GM18861 (cell line): ENCODE measurements at regions not wholly inside any gene's neighbourhood (a gene's known extent, or its start where the extent isn't known, plus 50 kb on each side); places are given as distances from the start of the nearest gene placed in this dataset.
"Not testable (repeated sequence)": the region's sequence is repeated elsewhere in the genome, so short reads cannot be mapped to it uniquely, and the experiment has no call there.

Experiments used
- ATAC-seq: cut with Tn5 transposase; IDR thresholded peaks from one replicate; pipeline ENCODE4 v1.9.1; 2021; ENCODE audit not compliant: unreplicated experiment

- no peak for ATAC-seq
Observed at GRCh38 chr14:41297576-41298327, 308.9 kb upstream of the LRFN5 start.

- ATAC-seq: no peak
Observed at GRCh38 chr14:41295734-41296133, 310.9 kb upstream of the LRFN5 start.

- ATAC-seq: no peak
Observed at GRCh38 chr14:41289025-41289424, 317.7 kb upstream of the LRFN5 start.

- ATAC-seq: no peak
Observed at GRCh38 chr14:41285186-41285748, 321.4 kb upstream of the LRFN5 start.

GRCh38 chr14:41280745-41281144, 325.9 kb upstream of the LRFN5 start:
- ATAC-seq: no peak

- ATAC-seq: no peak
Observed at GRCh38 chr14:41277450-41277849, 329.2 kb upstream of the LRFN5 start.

- ATAC-seq: no peak
Observed at GRCh38 chr14:41257476-41257875, 349.2 kb upstream of the LRFN5 start.

- no peak for ATAC-seq
Observed at GRCh38 chr14:41235466-41235865, 371.2 kb upstream of the LRFN5 start.

GRCh38 chr14:41230683-41231082, 376.0 kb upstream of the LRFN5 start:
- no peak for ATAC-seq

- no peak for ATAC-seq
Observed at GRCh38 chr14:41229824-41230223, 376.9 kb upstream of the LRFN5 start.

- no peak for ATAC-seq
Observed at GRCh38 chr14:41225433-41225832, 381.2 kb upstream of the LRFN5 start.

GRCh38 chr14:41222581-41222980, 384.1 kb upstream of the LRFN5 start:
- no peak for ATAC-seq

GRCh38 chr14:41214978-41215377, 391.7 kb upstream of the LRFN5 start:
- ATAC-seq: not testable (repeated sequence)

GRCh38 chr14:41201696-41202095, 405.0 kb upstream of the LRFN5 start:
- no peak for ATAC-seq

- no peak for ATAC-seq
Observed at GRCh38 chr14:41187868-41188267, 418.8 kb upstream of the LRFN5 start.

GRCh38 chr14:41171045-41171444, 435.6 kb upstream of the LRFN5 start:
- ATAC-seq: no peak

GRCh38 chr14:41167040-41167439, 439.6 kb upstream of the LRFN5 start:
- no peak for ATAC-seq

- ATAC-seq: no peak
Observed at GRCh38 chr14:41154143-41154807, 452.4 kb upstream of the LRFN5 start.

GRCh38 chr14:41146391-41146790, 460.3 kb upstream of the LRFN5 start:
- no peak for ATAC-seq

- no peak for ATAC-seq
Observed at GRCh38 chr14:41144370-41144769, 462.3 kb upstream of the LRFN5 start.

GRCh38 chr14:41137741-41138140, 468.9 kb upstream of the LRFN5 start:
- ATAC-seq: no peak

- no peak for ATAC-seq
Observed at GRCh38 chr14:41130274-41130673, 476.4 kb upstream of the LRFN5 start.
